Stimulated activated CD4-positive, alpha-beta T cell treated with anti-CD3 and anti-CD28 coated beads, Interleukin-4, amount 100 ng/mL, for 4 hours (primary cell): ENCODE measurements at regions not wholly inside any gene's neighbourhood (a gene's known extent, or its start where the extent isn't known, plus 50 kb on each side); places are given as distances from the start of the nearest gene placed in this dataset.

Experiments used
- DNase-seq, 2 experiments: peaks; one replicate each; pipeline ENCODE4 v3.0.0-alpha.2; 2020

- DNase-seq: no peak
Observed at GRCh38 chr13:59332966-59333365, 830.8 kb downstream of the DIAPH3 start.

GRCh38 chr13:59337070-59337469 lies 826.7 kb downstream of the DIAPH3 start:
- DNase-seq: no peak

GRCh38 chr13:59340151-59340550 lies 823.6 kb downstream of the DIAPH3 start:
- DNase-seq: no peak

GRCh38 chr13:59340581-59340980 lies 823.1 kb downstream of the DIAPH3 start:
- DNase-seq: no peak

GRCh38 chr13:59342400-59342799 lies 821.3 kb downstream of the DIAPH3 start:
- no peak for DNase-seq

GRCh38 chr13:59343132-59343531 lies 820.6 kb downstream of the DIAPH3 start:
- no peak for DNase-seq

GRCh38 chr13:59343993-59344822 lies 819.5 kb downstream of the DIAPH3 start:
- DNase-seq: no peak

GRCh38 chr13:59345311-59345710 lies 818.4 kb downstream of the DIAPH3 start:
- no peak for DNase-seq

- no peak for DNase-seq
Observed at GRCh38 chr13:59346999-59347723, 816.6 kb downstream of the DIAPH3 start.

GRCh38 chr13:59348617-59349016 lies 815.1 kb downstream of the DIAPH3 start:
- no peak for DNase-seq

GRCh38 chr13:59352600-59352999 lies 811.1 kb downstream of the DIAPH3 start:
- no peak for DNase-seq

- DNase-seq: no peak
Observed at GRCh38 chr13:59354665-59355369, 808.9 kb downstream of the DIAPH3 start.

- no peak for DNase-seq
Observed at GRCh38 chr13:59356607-59357006, 807.1 kb downstream of the DIAPH3 start.

GRCh38 chr13:59358014-59358413 lies 805.7 kb downstream of the DIAPH3 start:
- DNase-seq: no peak

GRCh38 chr13:59360108-59360507 lies 803.6 kb downstream of the DIAPH3 start:
- DNase-seq: no peak

GRCh38 chr13:59360916-59361315 lies 802.8 kb downstream of the DIAPH3 start:
- DNase-seq: no peak

- no peak for DNase-seq
Observed at GRCh38 chr13:59363313-59363712, 800.4 kb downstream of the DIAPH3 start.

GRCh38 chr13:59363947-59364346 lies 799.8 kb downstream of the DIAPH3 start:
- no peak for DNase-seq

- no peak for DNase-seq
Observed at GRCh38 chr13:59364641-59365085, 799.1 kb downstream of the DIAPH3 start.

- no peak for DNase-seq
Observed at GRCh38 chr13:59367467-59367866, 796.3 kb downstream of the DIAPH3 start.

GRCh38 chr13:59367904-59368303 lies 795.8 kb downstream of the DIAPH3 start:
- DNase-seq: no peak

- DNase-seq: no peak
Observed at GRCh38 chr13:59368693-59369092, 795.0 kb downstream of the DIAPH3 start.

- DNase-seq: no peak
Observed at GRCh38 chr13:59371229-59371628, 792.5 kb downstream of the DIAPH3 start.

GRCh38 chr13:59373341-59373740 lies 790.4 kb downstream of the DIAPH3 start:
- no peak for DNase-seq
